Transverse colon (tissue), 4 donors: ENCODE measurements at regions not wholly inside any gene's neighbourhood (a gene's known extent, or its start where the extent isn't known, plus 50 kb on each side); places are given as distances from the start of the nearest gene placed in this dataset.

ENCODE experiments used
- CTCF ChIP-seq, 5 experiments: fragments of 200-600 bp in 3 of 5; fragments of 450-650 bp in 2 of 5; sonication (generic) in 3 of 5; IDR thresholded peaks; 1 replicate in 2 of 5; 2 replicates in 3 of 5; pipeline ENCODE4 v1.5.1; 2016 to 2017; ENCODE audit warnings: antibody characterized with exemption in 5 of 5, inconsistent platforms in 3 of 5, mild to moderate bottlenecking in 2 of 5, moderate library complexity in 1 of 5
- POLR2AphosphoS5 ChIP-seq, 3 donors: sonication (generic); formaldehyde crosslinking; IDR thresholded peaks; one replicate each; pipeline ENCODE4 v1.6.1; 2016; ENCODE audit warnings: antibody characterized with exemption in 3 of 3

- no peak for TF ChIP-seq CTCF (IDR thresholded peaks at IDR 0.05)
- TF ChIP-seq POLR2AphosphoS5 (IDR thresholded peaks at IDR 0.05), result no peak
Measured at GRCh38 chr11:87596176-87596575, 558.4 kb downstream of the TMEM135 start.
